Neural cell (in vitro differentiated cells): ENCODE measurements at regions not wholly inside any gene's neighbourhood (a gene's known extent, or its start where the extent isn't known, plus 50 kb on each side); places are given as distances from the start of the nearest gene placed in this dataset.

Experiments
- CTCF ChIP-seq: fragments of 450-650 bp; IDR thresholded peaks from 2 replicates; pipeline ENCODE4 v1.5.1; 2014; ENCODE audit warnings: antibody characterized with exemption, mild to moderate bottlenecking, moderate library complexity; ENCODE audit not compliant: poor library complexity, severe bottlenecking
- EP300 ChIP-seq: fragments of 450-650 bp; conservative IDR thresholded peaks from 2 replicates; pipeline ENCODE4 v1.6.1; 2014; ENCODE audit warnings: antibody characterized with exemption, mild to moderate bottlenecking, moderate library complexity; ENCODE audit not compliant: poor library complexity, severe bottlenecking
- EZH2 ChIP-seq: fragments of 200-600, 300-800 bp; shearing (Covaris generic), sonication (generic); IDR thresholded peaks from 2 replicates; pipeline ENCODE4 v1.6.1; 2014; ENCODE audit warnings: antibody characterized with exemption, low read length, borderline replicate concordance, mild to moderate bottlenecking; ENCODE audit not compliant: insufficient read depth, poor library complexity, severe bottlenecking
- MXI1 ChIP-seq: fragments of 450-650 bp; conservative IDR thresholded peaks from 2 replicates; pipeline ENCODE4 v1.6.1; 2014; ENCODE audit warnings: antibody characterized with exemption, mild to moderate bottlenecking; ENCODE audit not compliant: poor library complexity, severe bottlenecking
- POLR2AphosphoS5 ChIP-seq: IDR thresholded peaks from 2 replicates; pipeline ENCODE4 v1.6.1; 2012
- REST ChIP-seq: IDR thresholded peaks from 2 replicates; pipeline ENCODE4 v1.6.1; 2012; ENCODE audit warnings: borderline replicate concordance
- SMC3 ChIP-seq: fragments of 450-650 bp; conservative IDR thresholded peaks from 2 replicates; pipeline ENCODE4 v1.6.1; 2014; ENCODE audit warnings: antibody characterized with exemption, mild to moderate bottlenecking, moderate library complexity; ENCODE audit not compliant: poor library complexity
- TAF1 ChIP-seq: IDR thresholded peaks from 2 replicates; pipeline ENCODE4 v1.6.1; 2012; ENCODE audit warnings: low read depth

- TF ChIP-seq EZH2 (no peak), POLR2AphosphoS5 (no peak), CTCF (no peak), MXI1 (no peak), SMC3 (no peak), TAF1 (no peak), REST (no peak), EP300 (no peak)
Measured at GRCh38 chr13:74868049-74868448, 613.9 kb downstream of the TBC1D4 start.
